ENCODE measurements at regions not wholly inside any gene's neighbourhood (a gene's known extent, or its start where the extent isn't known, plus 50 kb on each side); places are given as distances from the start of the nearest gene placed in this dataset.

DNA sequence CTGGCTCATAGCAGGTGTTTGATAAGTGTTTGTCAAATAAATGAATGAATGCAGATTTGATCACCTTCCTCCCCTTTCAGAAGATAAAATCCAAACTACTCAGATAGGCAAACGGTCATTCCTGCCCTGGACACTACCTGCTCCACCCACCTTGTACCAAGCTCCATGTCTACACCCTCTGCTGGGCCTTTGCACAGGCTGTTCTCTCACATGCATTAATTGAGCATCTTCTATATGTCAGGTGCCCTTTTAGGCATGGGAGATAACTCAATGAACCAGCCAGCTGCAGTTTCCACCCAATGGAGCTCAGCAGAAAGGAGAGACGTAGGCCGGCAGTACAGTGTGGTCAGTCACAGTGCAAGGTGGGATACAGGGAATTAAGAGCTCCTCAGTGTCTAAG is 102.3 kb upstream of the CPEB4 start:
- no peak for DNase-seq

DNA sequence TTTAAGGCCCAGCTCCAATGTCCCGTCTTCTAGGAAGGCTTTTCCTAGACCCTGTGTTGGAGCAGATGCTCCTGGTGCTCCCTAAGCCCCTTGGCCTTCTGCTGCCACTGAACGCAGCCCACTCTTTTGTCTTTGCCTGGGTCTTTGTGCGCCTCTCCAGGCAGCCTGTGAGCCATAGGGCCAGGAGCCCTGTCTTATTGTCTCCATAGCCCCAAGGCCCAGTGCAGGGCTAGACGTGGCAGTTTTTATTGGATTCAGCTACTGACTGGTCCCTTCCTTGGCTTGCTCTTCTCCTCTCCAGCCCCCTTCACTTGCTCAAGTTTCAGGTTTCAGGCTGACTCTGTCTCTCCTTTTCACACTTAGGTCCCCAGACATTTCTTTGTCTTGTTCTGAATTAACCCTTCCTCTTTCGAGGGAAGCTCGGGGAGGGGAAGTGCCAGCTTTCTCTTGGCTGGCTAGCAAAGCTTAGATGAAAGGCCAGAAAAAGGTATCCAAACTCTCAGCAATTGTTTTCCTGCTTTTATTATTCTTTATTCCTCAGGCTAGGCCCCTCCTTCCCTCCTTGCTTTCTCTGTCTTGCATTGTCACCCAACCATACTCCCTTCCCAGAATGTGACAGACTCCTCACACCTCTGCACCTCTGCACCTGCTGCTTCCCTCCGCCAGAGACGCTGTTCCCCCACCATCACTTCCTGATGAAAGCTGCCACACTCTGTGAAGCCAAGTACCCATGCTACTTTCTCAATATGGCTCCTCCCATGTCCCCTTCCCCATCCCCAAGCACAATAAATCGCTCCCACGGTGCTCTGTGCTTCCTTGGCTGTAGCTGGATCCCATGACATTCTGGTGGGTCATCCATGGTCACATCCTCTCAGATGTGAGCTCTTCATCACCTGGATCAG is 101.6 kb upstream of the CPEB4 start:
- no peak for DNase-seq

DNA sequence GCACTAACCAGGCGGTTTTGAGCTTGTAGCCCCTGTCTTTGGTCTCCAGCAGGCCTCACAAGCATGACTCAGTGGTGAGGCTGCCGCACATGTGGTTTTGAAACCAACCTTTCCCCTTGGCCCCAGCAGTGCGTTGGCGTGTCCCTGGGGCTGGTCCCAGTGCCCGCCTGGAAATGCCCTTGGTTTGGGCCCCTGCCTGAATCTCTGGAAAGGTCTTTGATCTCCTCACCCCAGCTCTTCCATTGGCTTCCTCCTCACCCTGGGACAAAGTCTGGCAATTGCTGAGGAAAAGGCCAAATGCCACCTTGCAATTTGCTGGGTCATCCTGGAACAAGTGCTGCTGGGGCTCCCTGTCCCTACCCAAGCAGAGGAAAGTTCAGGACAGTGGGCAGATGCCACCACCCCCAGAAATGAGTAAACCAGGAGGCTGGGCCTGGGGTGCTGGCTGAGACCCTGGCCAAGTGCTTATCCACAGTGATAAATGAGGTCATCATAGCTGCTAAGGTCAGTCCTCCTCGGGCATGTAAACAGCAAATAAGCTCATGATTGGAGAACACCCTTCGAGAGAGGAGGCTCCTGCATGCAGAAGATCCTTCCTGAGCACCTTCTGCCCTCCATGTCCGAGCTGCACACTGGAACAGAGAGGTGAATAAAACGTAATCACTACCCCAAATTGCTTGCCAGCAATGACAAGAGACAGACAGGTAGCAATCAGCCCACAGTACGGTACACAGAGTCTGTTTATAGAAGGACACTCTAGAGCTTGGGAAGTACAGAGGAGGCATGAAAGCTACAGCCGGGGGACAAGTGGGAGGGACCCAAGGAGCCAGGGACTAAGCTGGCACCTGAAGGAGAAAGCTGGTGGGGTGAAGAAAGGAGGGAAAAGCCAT is 98.9 kb upstream of the CPEB4 start:
- no peak for DNase-seq

DNA sequence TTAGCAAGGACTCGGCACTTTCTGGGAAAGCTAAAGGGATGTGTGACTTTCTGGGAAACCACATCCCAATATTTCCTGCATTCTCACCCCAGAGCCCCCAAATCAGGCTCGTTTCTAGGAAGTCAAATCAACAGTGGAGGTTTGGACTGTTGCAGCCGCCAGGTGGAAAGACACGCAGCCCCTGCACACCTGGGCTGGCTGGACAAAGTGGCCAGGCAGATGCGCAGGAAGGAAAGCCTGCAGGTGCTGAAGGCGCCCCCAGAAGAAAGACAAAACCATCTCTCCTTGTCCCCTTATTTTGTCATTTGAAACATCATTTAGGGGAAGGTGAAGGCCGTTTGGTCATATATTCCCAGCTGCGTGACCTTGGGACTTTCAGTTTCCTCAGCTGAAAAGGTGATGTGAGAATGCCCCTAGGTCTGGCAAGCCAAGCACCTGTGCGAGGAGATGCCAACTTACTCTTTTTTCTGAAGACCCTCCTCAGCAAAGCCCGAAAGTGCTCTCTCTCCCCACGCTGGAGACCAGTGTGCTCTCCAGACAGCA is 97.9 kb upstream of the CPEB4 start:
- DNase-seq, result no peak

- DNase-seq, result no peak
Observed at GRCh38 chr5:173790836-173791546, 97.2 kb upstream of the CPEB4 start.

GRCh38 chr5:173791878-173792277 is 96.3 kb upstream of the CPEB4 start:
- DNase-seq, result no peak

GRCh38 chr5:173792781-173793547 is 95.2 kb upstream of the CPEB4 start:
- DNase-seq, result no peak

- peak; percentile 62 for DNase-seq
Observed at GRCh38 chr5:173793648-173794548, 94.3 kb upstream of the CPEB4 start.

GRCh38 chr5:173794901-173795416 is 93.2 kb upstream of the CPEB4 start:
- DNase-seq, result no peak

GRCh38 chr5:173795601-173796000 is 92.5 kb upstream of the CPEB4 start:
- no peak for DNase-seq

DNA sequence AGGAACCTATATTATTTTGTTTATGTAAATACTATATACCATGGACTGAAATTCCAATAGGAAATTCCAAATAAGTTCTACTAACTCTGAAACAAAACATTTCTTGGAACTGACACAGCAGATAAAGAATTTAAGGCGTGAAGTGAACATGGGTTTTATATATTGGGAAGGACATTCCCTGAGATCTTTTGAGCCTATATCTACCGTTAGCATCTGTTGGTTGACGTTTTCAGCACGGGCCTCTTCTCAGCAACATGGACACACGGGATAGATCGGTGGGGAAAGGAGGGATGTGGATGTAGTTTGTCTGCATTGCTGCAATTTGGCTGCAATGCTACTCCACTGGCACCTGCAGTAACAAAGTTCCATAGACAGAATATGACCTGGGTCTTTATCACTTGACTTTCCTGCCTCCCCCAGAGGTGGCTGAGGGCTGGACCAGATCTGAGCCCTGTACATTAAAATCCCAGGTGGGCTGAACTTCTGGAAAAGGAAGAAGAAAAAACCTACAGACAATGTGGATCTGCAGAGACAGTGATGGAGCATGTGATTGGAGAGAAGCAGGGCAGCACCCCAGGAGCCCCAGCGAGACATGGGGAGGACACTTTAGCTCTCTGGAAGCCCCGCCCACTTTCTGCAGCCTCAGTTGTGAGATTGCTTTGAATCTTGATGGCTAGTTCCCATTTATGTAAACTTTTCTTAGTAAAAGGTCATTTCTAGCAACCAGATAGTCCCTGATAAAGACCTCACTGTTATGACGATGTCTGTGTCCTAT is 91.2 kb upstream of the CPEB4 start:
- no peak for DNase-seq

DNA sequence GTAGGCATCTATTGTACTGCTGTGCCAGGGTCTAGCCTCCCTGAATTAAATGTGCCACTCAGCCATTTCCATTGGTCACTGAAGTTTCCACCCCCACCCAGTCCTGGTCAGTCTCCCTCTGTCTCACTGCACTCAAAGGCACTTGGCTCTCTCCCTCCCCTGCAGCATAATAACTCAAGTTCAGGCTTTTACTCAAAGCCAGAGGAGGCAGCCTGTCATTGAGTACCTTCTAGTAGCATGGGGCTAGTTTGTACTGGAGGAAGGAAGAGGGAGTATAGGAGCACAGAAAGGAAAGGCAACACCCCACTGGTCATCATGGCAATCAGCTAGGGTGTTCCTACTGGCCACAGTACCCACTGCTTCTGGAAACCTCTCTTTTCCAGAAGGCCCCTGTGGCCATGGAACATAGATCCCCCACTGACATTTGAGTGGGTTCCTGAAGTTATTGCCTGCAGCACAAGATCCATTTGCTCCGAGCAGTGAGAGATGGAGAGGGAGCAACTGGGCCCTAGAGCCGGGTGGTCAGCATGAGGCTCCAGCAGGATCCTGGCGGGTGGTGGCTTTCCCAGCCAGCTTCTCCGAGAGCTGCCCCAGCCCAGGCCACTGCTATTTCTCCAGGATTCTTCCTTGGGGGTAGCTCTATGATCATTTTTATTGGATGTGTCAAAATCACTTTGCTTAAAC is 89.9 kb upstream of the CPEB4 start:
- no peak for DNase-seq

- DNase-seq, result no peak
Observed at GRCh38 chr5:173800340-173800739, 87.8 kb upstream of the CPEB4 start.

GRCh38 chr5:173801006-173801405 is 87.1 kb upstream of the CPEB4 start:
- DNase-seq, result no peak

- DNase-seq, result peak; percentile 74
Observed at GRCh38 chr5:173802670-173803165, 85.4 kb upstream of the CPEB4 start.

- no peak for DNase-seq
Observed at GRCh38 chr5:173804579-173804978, 83.6 kb upstream of the CPEB4 start.

DNA sequence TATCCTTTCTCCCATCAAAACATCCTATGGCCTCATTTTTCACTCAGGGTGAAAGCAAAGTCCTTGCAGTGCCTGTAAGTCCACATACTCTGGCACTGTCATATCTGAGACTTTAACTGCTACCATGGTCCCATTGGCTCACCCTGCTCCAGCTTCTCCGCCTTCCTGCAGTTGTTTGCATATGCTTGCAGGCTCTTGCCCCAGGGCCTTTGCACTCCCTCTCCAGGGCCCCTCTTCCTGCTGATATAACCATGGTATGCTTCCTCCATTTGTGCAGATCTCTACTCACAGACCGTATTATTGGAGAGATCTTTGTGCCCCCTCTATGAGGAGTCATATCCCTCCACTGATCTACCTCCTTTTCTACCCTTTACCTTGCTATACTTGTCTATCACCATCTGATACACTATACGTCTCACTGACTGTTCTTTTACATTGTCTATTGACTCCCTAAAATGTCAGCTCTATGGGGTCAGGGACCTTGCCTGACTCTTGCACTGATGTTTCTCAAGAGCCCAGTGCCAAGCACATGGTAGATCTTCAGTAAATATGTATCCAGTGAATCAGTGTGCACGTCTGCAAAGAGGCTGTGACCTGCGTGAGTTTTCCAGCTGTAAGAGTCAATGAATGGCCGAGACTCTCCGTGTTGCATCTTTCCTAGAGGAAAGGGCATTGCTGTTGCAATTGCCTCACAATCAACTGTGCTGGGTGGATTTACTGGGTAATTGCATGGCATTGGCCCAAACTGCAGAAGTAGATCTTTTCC is 81.7 kb upstream of the CPEB4 start:
- DNase-seq, result no peak

DNA sequence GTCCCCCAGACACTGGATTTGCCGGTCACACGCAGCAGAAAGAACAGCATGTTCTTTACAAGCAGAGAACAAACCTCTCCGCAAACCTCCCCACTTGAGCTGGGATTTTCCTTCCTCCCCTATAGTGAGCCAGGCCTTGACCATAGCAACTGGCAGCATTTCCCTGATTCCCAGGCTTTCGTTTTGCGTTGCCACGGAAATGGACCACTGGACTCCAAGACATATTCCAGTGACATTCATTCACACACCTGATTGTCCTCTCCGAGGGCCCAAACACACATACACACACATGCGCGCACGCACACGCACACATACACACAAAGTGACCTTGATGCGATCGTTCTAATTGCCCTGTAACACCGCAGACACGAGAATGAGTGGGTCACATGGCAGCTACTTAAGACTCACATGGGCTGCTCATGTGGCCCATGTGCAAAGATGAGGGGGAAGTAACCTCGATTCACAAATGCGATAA is 80.9 kb upstream of the CPEB4 start:
- DNase-seq, result no peak
